K562 (cell line): ENCODE measurements at regions not wholly inside any gene's neighbourhood (a gene's known extent, or its start where the extent isn't known, plus 50 kb on each side); places are given as distances from the start of the nearest gene placed in this dataset.

Experiments
- C11orf30 ChIP-seq: fragments of 450-650 bp; IDR thresholded peaks from 2 replicates; pipeline ENCODE4 v1.6.1; 2016; ENCODE audit warnings: low read depth, mild to moderate bottlenecking
- CBX2 ChIP-seq: fragments of 200-600 bp; sonication (generic); IDR thresholded peaks from one replicate; pipeline ENCODE4 v1.6.1; 2012; ENCODE audit warnings: mild to moderate bottlenecking, low read length, inconsistent platforms; ENCODE audit not compliant: insufficient read depth, poor library complexity, severe bottlenecking
- ELF2 ChIP-seq: fragments of 250-450 bp; sonication (Bioruptor Pico); IDR thresholded peaks from 2 replicates; pipeline ENCODE4 v1.5.0; 2021; ENCODE audit warnings: mild to moderate bottlenecking
- HMG20B ChIP-seq: fragments of 250-450 bp; sonication (Bioruptor Pico); IDR thresholded peaks from 2 replicates; pipeline ENCODE4 v1.5.0; 2021; ENCODE audit warnings: mild to moderate bottlenecking
- NFE2 ChIP-seq: IDR thresholded peaks from 2 replicates; pipeline ENCODE4 v1.6.1; 2014; ENCODE audit warnings: antibody characterized with exemption, low read depth
- PBX2 ChIP-seq, 2 experiments: IDR thresholded peaks in 1 of 2; conservative IDR thresholded peaks in 1 of 2; 2 replicates each; pipeline ENCODE4 v1.6.1; 2016; ENCODE audit warnings: low read depth in 2 of 2, mild to moderate bottlenecking in 1 of 2, missing compliant biosample characterization in 1 of 2, missing genetic modification characterization in 1 of 2, moderate library complexity in 1 of 2
- POLR2H ChIP-seq: IDR thresholded peaks from 2 replicates; pipeline ENCODE4 v1.6.1; 2016; ENCODE audit warnings: missing genetic modification characterization, low read depth, mild to moderate bottlenecking, control low read depth, missing compliant biosample characterization, moderate library complexity
- VEZF1 ChIP-seq: fragments of 200-800 bp; sonication (Bioruptor generic); IDR thresholded peaks from 2 replicates; pipeline ENCODE4 v1.6.1; 2017; ENCODE audit warnings: missing genetic modification characterization, missing compliant biosample characterization
- ZFP30 ChIP-seq: fragments of 250-450 bp; sonication (Bioruptor Pico); IDR thresholded peaks from 2 replicates; pipeline ENCODE4 v1.8.0; 2022; ENCODE audit warnings: moderate library complexity, mild to moderate bottlenecking, inconsistent platforms, borderline replicate concordance
- ZNF143 ChIP-seq: sonication (generic); formaldehyde crosslinking; IDR thresholded peaks from 2 replicates; pipeline ENCODE4 v1.9.0; 2022; ENCODE audit warnings: mild to moderate bottlenecking, missing genetic modification reagents
- ZNF146 ChIP-seq: IDR thresholded peaks from one replicate; pipeline ENCODE4 v1.6.1; 2018; ENCODE audit warnings: missing compliant biosample characterization; ENCODE audit not compliant: unreplicated experiment
- ZNF174 ChIP-seq: fragments of 250-450 bp; sonication (Bioruptor Pico); IDR thresholded peaks from 2 replicates; pipeline ENCODE4 v1.4.0; 2020; ENCODE audit warnings: mild to moderate bottlenecking
- ZNF398 ChIP-seq: fragments of 250-450 bp; sonication (Bioruptor Pico); IDR thresholded peaks from 2 replicates; pipeline ENCODE4 v1.8.0; 2021; ENCODE audit warnings: moderate library complexity, mild to moderate bottlenecking, inconsistent platforms
- ZNF431 ChIP-seq: sonication (generic); formaldehyde crosslinking; IDR thresholded peaks from 2 replicates; pipeline ENCODE4 v1.8.0; 2022; ENCODE audit warnings: mild to moderate bottlenecking, missing genetic modification reagents
- ZNF445 ChIP-seq: fragments of 250-450 bp; sonication (Bioruptor Pico); IDR thresholded peaks from 2 replicates; pipeline ENCODE4 v1.4.0; 2020; ENCODE audit warnings: low read depth, mild to moderate bottlenecking, moderate library complexity
- ZNF695 ChIP-seq: fragments of 450-650 bp; formaldehyde crosslinking; IDR thresholded peaks from 2 replicates; pipeline ENCODE4 v1.4.0; 2020; ENCODE audit warnings: mild to moderate bottlenecking, moderate library complexity
- ZNF699 ChIP-seq: fragments of 250-450 bp; sonication (Bioruptor Pico); IDR thresholded peaks from 2 replicates; pipeline ENCODE4 v1.8.0; 2021; ENCODE audit warnings: mild to moderate bottlenecking, moderate library complexity; ENCODE audit not compliant: insufficient replicate concordance
- ZNF740 ChIP-seq, 3 experiments: fragments of 200-800 bp in 1 of 3; sonication (Bioruptor generic) in 1 of 3; sonication (generic) in 1 of 3; formaldehyde crosslinking in 1 of 3; IDR thresholded peaks; 2 replicates each; pipeline versions ENCODE4 v1.6.1 to v1.8.0; 2016 to 2022; ENCODE audit warnings: mild to moderate bottlenecking in 2 of 3, missing compliant biosample characterization in 2 of 3, missing genetic modification characterization in 2 of 3, missing genetic modification reagents in 1 of 3

GRCh38 chr19:28615966-28616365 lies 597.0 kb downstream of the UQCRFS1 start (continued):
- TF ChIP-seq VEZF1 (CRISPR knock-in tag) = 0 out of 2 replicates have a peak, but pooled peaks have one; percentile 22
- TF ChIP-seq ZNF174 (CRISPR knock-in tag) = no peak
- no peak for TF ChIP-seq ZNF431 (CRISPR knock-in tag)
- TF ChIP-seq ZNF143 = no peak
- no peak for TF ChIP-seq PBX2 (CRISPR knock-in tag; IDR thresholded peaks at IDR 0.05; ENCODE audit: low read depth)
- no peak for TF ChIP-seq PBX2 (tag; conservative IDR thresholded peaks at IDR 0.05; ENCODE audit: low read depth)
- peak; percentile 78 for TF ChIP-seq NFE2
- peak; percentile 60; the same call in 1 of the 2 replicates for TF ChIP-seq POLR2H (tag)
- no peak for TF ChIP-seq ZNF695 (CRISPR knock-in tag)
- no peak for TF ChIP-seq CBX2
- no peak for TF ChIP-seq ZNF445
- TF ChIP-seq HMG20B (CRISPR knock-in tag) = no peak
- TF ChIP-seq ZFP30 (CRISPR knock-in tag) = no peak
- no peak for TF ChIP-seq ZNF146 (CRISPR knock-in tag)
- peak; percentile 54; the same call in 1 of the 2 replicates for TF ChIP-seq C11orf30
- TF ChIP-seq ZNF699 = no peak
- TF ChIP-seq ZNF740 (CRISPR knock-in tag; IDR thresholded peaks at IDR 0.05) = no peak
- TF ChIP-seq ZNF740 (tag; IDR thresholded peaks at IDR 0.05) = 0 out of 4 replicates have a peak, but pooled peaks of 1 of the 2 experiments have one; percentile 4
- no peak for TF ChIP-seq ELF2 (CRISPR knock-in tag)
- no peak for TF ChIP-seq ZNF398 (CRISPR knock-in tag)
